Activated T-helper 1 cell treated with anti-CD3 and anti-CD28 coated beads, Interleukin-12 subunit alpha, Interleukin-12 subunit beta, Interleukin-2, Interleukin-4 antibody, amounts not matched to agents 30 ng/mL and 10 ng/mL and 1 ng/mL, durations not matched to agents 14 hours and 24 hours and 36 hours (primary cell): ENCODE measurements at regions not wholly inside any gene's neighbourhood (a gene's known extent, or its start where the extent isn't known, plus 50 kb on each side); places are given as distances from the start of the nearest gene placed in this dataset.
A peak's percentile ranks its signal among the peaks of the same experiment; 100 is the strongest.

ENCODE experiments used
- DNase-seq: peaks from one replicate; pipeline ENCODE4 v3.0.0; 2021; ENCODE audit warnings: low spot score
- H3K27ac Mint-ChIP-seq: one replicate; pipeline ENCODE4 v1.8.0; 2021; ENCODE audit warnings: mild to moderate bottlenecking, mixed read lengths
- H3K27me3 Mint-ChIP-seq: one replicate; pipeline ENCODE4 v1.8.0; 2022; ENCODE audit warnings: mild to moderate bottlenecking, moderate library complexity, mixed read lengths; ENCODE audit not compliant: insufficient read depth
- H3K36me3 Mint-ChIP-seq: one replicate; pipeline ENCODE4 v1.8.0; 2021; ENCODE audit warnings: low read depth, mixed read lengths
- H3K4me1 Mint-ChIP-seq: one replicate; pipeline ENCODE4 v1.8.0; 2021; ENCODE audit warnings: low read depth, mixed read lengths
- H3K4me3 Mint-ChIP-seq: one replicate; pipeline ENCODE4 v1.8.0; 2021; ENCODE audit warnings: mild to moderate bottlenecking, moderate library complexity, mixed read lengths
- H3K9me3 Mint-ChIP-seq: one replicate; pipeline ENCODE4 v1.8.0; 2021; ENCODE audit warnings: mixed read lengths
- intact Hi-C: fragments of 100-400 bp; cut with micrococcal nuclease; formaldehyde crosslinking; loops from one replicate; pipeline ENCODE4 v1.15.1; 2024

GRCh38 chr7:51517187-51517586 lies 200.6 kb upstream of the COBL start:
- Mint-ChIP-seq H3K36me3 (no peaks in the 10 kb centered on the region), H3K4me3 (no peak overlapping the region), H3K27me3 (no peaks in the 10 kb centered on the region), H3K9me3 (no peaks in the 10 kb centered on the region), H3K27ac (no peak overlapping the region), H3K4me1 (no peaks in the 10 kb centered on the region)
- intact Hi-C loops = no loop called here
- no peak for DNase-seq

- no peaks in the 10 kb centered on the region for H3K9me3 Mint-ChIP-seq
- H3K36me3 Mint-ChIP-seq = no peaks in the 10 kb centered on the region
- H3K27ac Mint-ChIP-seq = no peak overlapping the region
- intact Hi-C loops = no loop called here
- H3K4me1 Mint-ChIP-seq = no peaks in the 10 kb centered on the region
- H3K4me3 Mint-ChIP-seq = no peak overlapping the region
- peaks cover 2% of the 10 kb centered on the region for H3K27me3 Mint-ChIP-seq
- DNase-seq = no peak
Observed at GRCh38 chr7:51501620-51502019, 185.0 kb upstream of the COBL start.

DNA sequence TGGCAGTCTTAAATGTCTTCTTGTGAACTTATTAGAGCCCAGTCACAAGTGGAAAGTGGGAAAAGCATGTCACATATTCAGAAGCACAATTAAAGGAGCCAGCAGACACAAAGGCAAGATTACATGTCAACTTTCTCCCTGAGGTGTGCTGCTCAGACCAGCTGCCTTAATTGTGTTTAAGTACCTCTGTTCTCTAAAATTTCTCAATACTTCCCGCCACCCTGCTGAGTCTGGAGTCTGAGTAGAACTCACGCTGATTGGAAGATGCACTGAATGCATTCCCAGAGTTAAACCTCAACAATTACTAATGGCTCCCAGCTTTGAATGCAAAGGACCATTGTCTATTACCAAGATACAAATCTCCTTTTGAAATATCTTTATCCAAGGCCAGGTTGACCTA lies 166.4 kb upstream of the COBL start:
- no peaks in the 10 kb centered on the region for H3K36me3 Mint-ChIP-seq
- DNase-seq = no peak
- H3K27me3 Mint-ChIP-seq = no peaks in the 10 kb centered on the region
- no peak overlapping the region for H3K27ac Mint-ChIP-seq
- no peaks in the 10 kb centered on the region for H3K9me3 Mint-ChIP-seq
- intact Hi-C loops = no loop called here
- no peaks in the 10 kb centered on the region for H3K4me1 Mint-ChIP-seq
- no peak overlapping the region for H3K4me3 Mint-ChIP-seq

DNA sequence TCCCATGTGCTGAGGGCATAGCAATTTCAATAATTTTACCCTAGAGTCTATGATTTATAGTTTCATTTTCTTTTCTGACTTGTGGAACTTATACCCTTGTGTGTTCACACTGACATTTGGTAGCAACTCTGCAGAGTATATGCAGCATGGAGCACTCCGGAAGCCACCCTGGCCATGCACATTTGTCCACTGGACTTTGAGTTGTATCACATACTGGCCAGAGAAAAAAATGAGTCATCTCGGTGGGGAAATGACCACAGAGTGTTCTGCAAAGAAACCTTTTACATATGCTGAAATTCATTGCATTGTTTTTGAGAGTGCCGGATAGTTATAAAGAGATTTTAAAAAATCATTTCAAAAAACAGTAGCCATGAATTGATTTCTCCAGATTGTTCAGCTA lies 164.8 kb upstream of the COBL start:
- H3K27me3 Mint-ChIP-seq = no peaks in the 10 kb centered on the region
- intact Hi-C loops = no loop called here
- no peaks in the 10 kb centered on the region for H3K4me1 Mint-ChIP-seq
- no peak overlapping the region for H3K4me3 Mint-ChIP-seq
- H3K27ac Mint-ChIP-seq = no peak overlapping the region
- H3K9me3 Mint-ChIP-seq = no peaks in the 10 kb centered on the region
- no peak for DNase-seq
- no peaks in the 10 kb centered on the region for H3K36me3 Mint-ChIP-seq

DNA sequence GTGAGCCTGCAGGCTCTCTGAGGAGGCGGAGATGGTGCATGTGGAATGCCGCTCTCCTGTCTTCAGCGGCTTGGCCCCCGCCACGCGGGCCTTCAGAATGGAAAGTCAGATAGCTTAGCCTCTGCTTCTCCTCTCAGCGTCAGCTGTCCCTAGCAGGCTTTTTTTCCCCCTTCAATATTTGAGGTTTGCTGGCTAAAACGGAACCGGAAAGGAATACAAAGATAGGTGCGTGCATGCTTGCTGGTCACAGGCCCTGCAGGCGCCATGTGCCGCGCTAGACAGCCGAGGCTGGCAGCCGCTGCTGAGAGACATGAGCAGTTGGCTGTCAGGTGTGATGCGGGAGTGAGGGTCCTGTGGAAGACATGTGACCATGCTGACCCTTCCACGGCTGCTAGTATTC lies 161.2 kb upstream of the COBL start:
- H3K27ac Mint-ChIP-seq = no peak overlapping the region
- H3K27me3 Mint-ChIP-seq = no peaks in the 10 kb centered on the region
- H3K36me3 Mint-ChIP-seq = no peaks in the 10 kb centered on the region
- no peak overlapping the region for H3K4me3 Mint-ChIP-seq
- intact Hi-C loops = no loop called here
- DNase-seq = no peak
- H3K4me1 Mint-ChIP-seq = no peaks in the 10 kb centered on the region
- H3K9me3 Mint-ChIP-seq = no peaks in the 10 kb centered on the region

DNA sequence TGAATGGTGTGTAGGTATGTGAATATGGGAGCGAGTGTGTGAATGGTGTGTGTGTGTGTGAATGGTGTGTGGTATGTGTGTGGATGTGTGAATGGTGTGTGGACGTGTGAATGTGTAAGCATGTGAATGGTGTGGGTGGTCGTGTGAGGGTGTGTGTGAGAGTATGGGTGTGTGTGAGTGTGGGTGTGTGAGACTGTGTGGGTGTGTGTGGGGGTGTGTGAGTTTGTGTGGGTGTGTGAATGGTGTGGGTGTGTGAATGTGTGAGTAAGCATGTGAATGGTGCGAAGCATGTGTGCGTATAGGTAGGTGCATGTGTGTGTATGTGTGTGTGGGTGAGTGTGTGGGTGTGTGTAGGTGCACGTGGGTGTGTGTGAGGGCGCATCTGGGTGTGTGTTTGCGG lies 160.7 kb upstream of the COBL start:
- Mint-ChIP-seq H3K27me3 (no peaks in the 10 kb centered on the region), H3K36me3 (no peaks in the 10 kb centered on the region), H3K4me3 (no peak overlapping the region), H3K9me3 (no peaks in the 10 kb centered on the region), H3K4me1 (no peaks in the 10 kb centered on the region), H3K27ac (no peak overlapping the region)
- intact Hi-C loops = no loop called here
- no peak for DNase-seq

DNA sequence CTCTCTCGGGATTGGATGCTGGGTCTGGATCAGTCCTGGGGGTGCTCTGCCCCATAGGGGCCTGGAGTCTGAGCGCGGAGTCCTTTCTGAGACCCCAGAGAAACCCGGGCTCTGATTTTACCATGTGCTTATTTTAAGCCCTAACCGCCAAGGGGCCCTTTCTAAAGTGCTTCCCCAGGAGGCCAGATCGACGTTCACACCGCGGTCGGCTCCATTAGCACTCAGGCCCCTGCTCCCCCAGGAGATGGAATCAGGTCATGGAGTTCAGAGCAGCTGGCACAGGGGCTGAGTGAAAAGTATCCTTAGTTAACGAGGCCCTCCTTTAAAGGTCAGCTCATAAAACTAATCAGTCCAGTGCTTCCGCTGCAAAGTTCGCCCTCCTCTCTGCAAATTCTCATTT lies 159.4 kb upstream of the COBL start:
- Mint-ChIP-seq H3K27ac (no peak overlapping the region), H3K27me3 (peaks cover 6% of the 10 kb centered on the region), H3K4me3 (no peak overlapping the region), H3K4me1 (no peaks in the 10 kb centered on the region), H3K36me3 (no peaks in the 10 kb centered on the region), H3K9me3 (no peaks in the 10 kb centered on the region)
- intact Hi-C loops = no loop called here
- no peak for DNase-seq

DNA sequence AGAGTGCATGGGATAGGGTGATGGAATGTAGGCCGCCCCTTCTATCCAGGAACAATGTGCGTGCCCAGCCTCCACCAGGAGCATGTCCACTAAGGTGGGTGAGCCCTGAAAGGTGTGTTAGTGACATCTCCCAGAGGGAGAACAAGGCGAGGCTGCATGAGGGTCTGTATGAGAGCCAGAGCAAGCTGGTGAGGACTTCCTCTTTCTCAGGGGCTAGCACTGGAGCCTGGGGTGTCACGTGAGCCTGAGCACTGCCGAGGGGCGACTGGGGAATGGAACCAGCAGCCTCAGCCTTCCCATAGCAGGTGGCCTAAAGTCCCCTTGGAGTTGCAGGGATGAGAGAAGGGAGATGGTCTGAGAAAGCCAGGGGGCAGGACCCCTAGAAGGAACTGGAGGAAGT lies 156.3 kb upstream of the COBL start:
- no peak for DNase-seq
- Mint-ChIP-seq H3K4me1 (peaks cover 2% of the 10 kb centered on the region), H3K4me3 (no peak overlapping the region), H3K9me3 (no peaks in the 10 kb centered on the region), H3K27me3 (peaks cover 8% of the 10 kb centered on the region), H3K27ac (no peak overlapping the region), H3K36me3 (no peaks in the 10 kb centered on the region)
- intact Hi-C loops = no loop called here

GRCh38 chr7:51471981-51472296 lies 155.3 kb upstream of the COBL start:
- Mint-ChIP-seq H3K36me3 (no peaks in the 10 kb centered on the region), H3K9me3 (no peaks in the 10 kb centered on the region), H3K27ac (no peak overlapping the region), H3K27me3 (peaks cover 8% of the 10 kb centered on the region), H3K4me3 (no peak overlapping the region), H3K4me1 (peaks cover 11% of the 10 kb centered on the region)
- DNase-seq = no peak
- intact Hi-C loops = no loop called here

DNA sequence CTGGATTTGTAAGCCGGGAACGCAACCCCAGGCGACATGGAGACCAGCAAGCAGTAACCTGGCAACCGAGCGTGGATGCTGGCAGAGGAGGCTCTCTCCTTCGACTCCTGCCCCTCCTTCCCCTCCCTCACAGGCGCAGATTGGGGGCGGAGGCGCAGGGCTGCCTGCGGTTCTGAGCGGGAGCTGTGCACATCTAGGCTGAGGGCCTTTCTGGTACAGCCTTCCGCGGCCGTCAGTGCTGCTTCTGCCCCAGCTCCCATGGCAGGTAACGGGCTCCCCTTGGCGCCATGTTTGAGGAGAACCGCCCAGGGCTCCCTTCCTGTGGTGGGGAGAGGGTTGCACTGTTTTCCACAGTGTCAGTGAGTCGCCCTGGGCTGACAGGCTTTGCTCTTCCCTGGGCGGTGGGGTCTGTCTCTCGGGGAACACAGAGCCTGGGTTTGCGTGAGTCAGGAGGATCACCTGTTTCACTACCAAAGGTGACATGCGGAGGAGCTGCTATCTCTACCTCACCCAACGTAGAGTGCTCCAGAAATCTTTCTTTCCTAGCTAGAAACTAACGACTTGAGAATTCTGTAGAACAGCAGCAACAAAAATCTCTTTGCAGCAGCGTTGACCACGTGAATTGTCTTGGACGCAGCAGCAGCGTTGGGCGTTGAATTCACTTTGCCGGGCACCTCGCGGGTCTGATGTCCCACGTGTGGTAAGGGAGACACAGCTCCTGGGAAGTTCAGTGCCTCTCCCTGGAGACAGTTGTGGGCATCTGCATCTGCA lies 154.8 kb upstream of the COBL start:
- no peak overlapping the region for H3K4me3 Mint-ChIP-seq
- peaks cover 11% of the 10 kb centered on the region for H3K4me1 Mint-ChIP-seq
- no peaks in the 10 kb centered on the region for H3K9me3 Mint-ChIP-seq
- intact Hi-C loops = no loop called here
- no peak overlapping the region for H3K27ac Mint-ChIP-seq
- no peak for DNase-seq
- peaks cover 8% of the 10 kb centered on the region for H3K27me3 Mint-ChIP-seq
- H3K36me3 Mint-ChIP-seq = no peaks in the 10 kb centered on the region

DNA sequence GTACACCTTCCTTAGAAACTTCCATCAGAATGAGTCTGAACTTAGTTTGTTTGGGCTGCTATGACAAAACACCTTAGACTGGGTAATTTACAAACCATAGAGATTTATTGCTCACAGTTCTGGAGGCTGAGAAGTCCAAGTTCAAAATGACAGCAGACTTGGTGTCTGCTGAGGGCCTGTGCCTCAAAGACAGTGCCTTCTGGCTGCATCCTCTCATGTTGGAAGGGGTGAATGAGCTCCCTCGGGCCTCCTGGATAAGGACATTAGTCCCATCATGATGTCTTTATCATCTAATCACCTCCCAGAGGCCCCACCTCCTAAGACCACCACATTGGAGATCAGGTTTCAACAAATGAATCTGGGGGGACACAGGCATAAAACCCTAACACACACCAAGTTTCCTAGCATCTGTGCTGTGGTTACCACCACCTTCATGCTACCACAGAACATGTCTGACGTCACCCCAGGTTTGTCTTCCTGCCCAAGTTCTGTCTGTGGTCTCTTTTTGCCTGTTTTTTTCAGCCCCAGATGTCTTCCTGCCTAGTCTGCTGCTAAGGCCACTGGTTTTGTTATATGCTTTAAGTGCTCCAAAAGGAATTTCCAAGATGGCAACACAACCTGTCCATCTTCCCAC lies 150.9 kb upstream of the COBL start:
- DNase-seq = peak; percentile 16
- Mint-ChIP-seq H3K36me3 (no peaks in the 10 kb centered on the region), H3K27ac (no peak overlapping the region), H3K9me3 (no peaks in the 10 kb centered on the region), H3K4me1 (peaks cover 11% of the 10 kb centered on the region), H3K4me3 (no peak overlapping the region), H3K27me3 (peaks cover 10% of the 10 kb centered on the region)
- intact Hi-C loops = no loop called here

- intact Hi-C loops = no loop called here
- Mint-ChIP-seq H3K36me3 (no peaks in the 10 kb centered on the region), H3K4me3 (no peak overlapping the region), H3K4me1 (no peaks in the 10 kb centered on the region), H3K27ac (no peak overlapping the region), H3K9me3 (no peaks in the 10 kb centered on the region), H3K27me3 (peaks cover 3% of the 10 kb centered on the region)
- DNase-seq = no peak
Observed at GRCh38 chr7:51459809-51460208, 143.2 kb upstream of the COBL start.

DNA sequence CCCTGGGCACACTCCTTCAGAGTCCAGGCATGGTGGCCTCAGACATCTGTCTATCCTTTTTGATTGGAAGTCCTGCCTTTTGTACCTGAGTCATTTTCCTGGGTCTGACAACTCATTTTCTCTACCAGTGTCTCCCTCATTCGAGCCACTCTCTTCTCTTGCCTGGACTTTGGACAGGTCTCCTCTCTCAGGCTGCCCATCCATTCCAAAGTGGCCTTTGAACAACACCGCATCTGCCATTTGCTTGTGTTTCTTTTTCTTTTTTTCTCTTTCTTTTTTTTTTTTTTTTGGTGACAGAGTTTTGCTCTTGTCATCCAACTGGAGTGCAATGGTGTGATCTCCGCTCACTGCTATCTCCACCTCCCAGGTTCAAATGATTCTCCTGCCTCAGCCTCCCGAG lies 142.1 kb upstream of the COBL start:
- H3K9me3 Mint-ChIP-seq = no peaks in the 10 kb centered on the region
- no peak overlapping the region for H3K4me3 Mint-ChIP-seq
- intact Hi-C loops = no loop called here
- DNase-seq = no peak
- no peak overlapping the region for H3K27ac Mint-ChIP-seq
- H3K36me3 Mint-ChIP-seq = no peaks in the 10 kb centered on the region
- no peaks in the 10 kb centered on the region for H3K4me1 Mint-ChIP-seq
- H3K27me3 Mint-ChIP-seq = no peaks in the 10 kb centered on the region

DNA sequence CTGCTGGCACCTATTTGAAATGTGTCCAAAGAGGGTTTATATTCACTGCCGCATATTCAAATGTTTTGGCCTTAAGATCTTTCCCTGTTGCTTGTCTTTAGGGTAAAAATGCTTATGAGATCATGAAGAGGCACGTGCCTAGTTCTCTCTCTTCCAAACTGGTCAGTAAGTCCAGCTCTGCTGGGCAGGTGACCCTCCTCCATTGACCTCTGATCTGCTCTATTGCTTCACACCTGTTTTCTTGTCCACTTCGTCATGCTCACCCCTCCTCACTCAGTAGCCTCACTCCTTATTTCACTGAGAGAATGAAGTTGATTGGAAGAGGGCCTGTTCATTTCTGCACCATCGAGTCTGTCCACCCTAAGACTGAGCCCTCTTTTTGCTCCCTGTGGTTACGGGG lies 140.5 kb upstream of the COBL start:
- no peaks in the 10 kb centered on the region for H3K27me3 Mint-ChIP-seq
- intact Hi-C loops = no loop called here
- H3K9me3 Mint-ChIP-seq = no peaks in the 10 kb centered on the region
- H3K27ac Mint-ChIP-seq = no peak overlapping the region
- DNase-seq = no peak
- no peaks in the 10 kb centered on the region for H3K4me1 Mint-ChIP-seq
- no peaks in the 10 kb centered on the region for H3K36me3 Mint-ChIP-seq
- H3K4me3 Mint-ChIP-seq = no peak overlapping the region
